ENCODE measurements at regions not wholly inside any gene's neighbourhood (a gene's known extent, or its start where the extent isn't known, plus 50 kb on each side); places are given as distances from the start of the nearest gene placed in this dataset.
"Not testable (repeated sequence)": the region's sequence is repeated elsewhere in the genome, so short reads cannot be mapped to it uniquely, and the experiment has no call there.

DNA sequence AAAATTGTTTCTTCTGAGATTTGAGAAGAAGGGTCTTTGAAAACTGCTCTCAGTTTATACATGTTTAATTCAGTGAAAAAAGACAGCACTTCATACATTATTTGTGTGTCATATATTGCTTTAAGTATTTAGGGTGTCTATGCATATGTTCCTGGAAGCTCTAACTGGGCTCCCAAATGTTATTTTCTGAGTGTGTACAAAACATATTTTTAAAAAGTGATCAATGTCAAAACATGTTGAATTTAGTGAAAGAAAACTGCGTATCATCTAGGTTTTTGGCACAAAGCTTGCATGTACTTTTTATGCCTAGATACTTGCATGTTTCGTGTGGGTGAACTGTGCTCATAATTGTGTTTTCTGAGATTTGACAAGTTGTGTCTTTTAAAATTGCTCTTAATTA lies 81.6 kb downstream of the ASCL4 start:
- H3K27ac Mint-ChIP-seq: no peak overlapping the region
- Histone ChIP-seq H3K4me1 (ENCODE audit: control insufficient read depth in 1 of 2, extremely low read depth in 1 of 2, insufficient read depth in 2 of 2, low read length in 2 of 2) (no peaks in the 10 kb centered on the region), H3K27me3 (replicated peaks in 1 of 2; ENCODE audit: control insufficient read depth in 2 of 2, extremely low read depth in 1 of 2, insufficient read depth in 2 of 2, low read length in 1 of 2) (peaks cover 5 to 9% of the 10 kb centered on the region in 2 experiments), H3K9me3 (no peaks in the 10 kb centered on the region), H3K27ac (ENCODE audit: low read length) (no peak overlapping the region), H3K4me3 (ENCODE audit: control insufficient read depth in 1 of 2, extremely low read depth in 1 of 2, low read length in 1 of 2) (no peak overlapping the region), H3K36me3 (ENCODE audit: control insufficient read depth in 2 of 2, extremely low read depth in 1 of 2, insufficient read depth in 1 of 2, low read length in 1 of 2) (no peaks in the 10 kb centered on the region)
- 72% methylated on average over 2 of the region's 2 CpGs for WGBS (ENCODE audit: insufficient coverage)
- H3K27me3 Mint-ChIP-seq: peaks cover 40 to 65% of the 10 kb centered on the region in 2 donors
- H3K4me3 Mint-ChIP-seq: no peak overlapping the region
- no peaks in the 10 kb centered on the region for H3K9me3 Mint-ChIP-seq
- DNase-seq (no peak), ATAC-seq (replicated peaks in 1 of 4) (no peak)
- H3K36me3 Mint-ChIP-seq: no peaks in the 10 kb centered on the region
- no peaks in the 10 kb centered on the region for H3K4me1 Mint-ChIP-seq
- POLR2A ChIA-PET: no interaction called here
- CTCF ChIA-PET: interaction anchor here in 1 of 2 donors (0.7 kb wide), 1 partner anchor 20 kb away, joined by 3 read pairs; no protein-coding TSS in a partner anchor

DNA sequence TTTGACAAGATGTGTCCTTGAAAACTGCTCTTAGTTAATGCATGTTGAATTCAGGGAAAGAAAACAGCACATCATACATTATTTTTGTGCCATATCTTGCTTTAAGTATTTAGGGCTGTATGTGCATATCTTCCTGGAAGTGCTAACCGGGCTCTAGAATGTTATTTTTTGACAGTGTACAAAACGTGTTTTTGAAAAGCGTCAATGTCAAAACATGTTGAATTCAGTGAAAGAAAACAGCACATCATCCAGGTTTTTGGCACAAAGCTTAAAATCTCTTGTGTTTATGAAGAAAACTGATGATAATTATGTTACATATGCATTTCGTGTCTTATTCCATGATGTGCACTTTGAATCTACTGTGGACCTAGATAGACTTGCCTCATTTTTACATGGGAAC lies 82.7 kb downstream of the ASCL4 start:
- no peak for DNase-seq
- no peaks in the 10 kb centered on the region for H3K36me3 ChIP-seq (ENCODE audit: control insufficient read depth in 2 of 2, extremely low read depth in 1 of 2, insufficient read depth in 1 of 2, low read length in 1 of 2)
- H3K27me3 ChIP-seq (replicated peaks in 1 of 2; ENCODE audit: control insufficient read depth in 2 of 2, extremely low read depth in 1 of 2, insufficient read depth in 2 of 2, low read length in 1 of 2): peaks cover 5 to 9% of the 10 kb centered on the region in 2 experiments
- no peak overlapping the region for H3K27ac ChIP-seq (ENCODE audit: low read length)
- H3K4me3 Mint-ChIP-seq: no peak overlapping the region
- H3K4me1 Mint-ChIP-seq: no peaks in the 10 kb centered on the region
- ChIA-PET CTCF (interaction anchor here in 1 of 2 donors (0.6 kb wide), 1 partner anchor 1312 kb away, joined by 3 read pairs; no protein-coding TSS in a partner anchor), POLR2A (interaction anchor here in 1 of 2 donors (0.6 kb wide), 1 partner anchor 185 kb away, joined by 4 read pairs; no protein-coding TSS in a partner anchor)
- peaks cover 43 to 69% of the 10 kb centered on the region in 2 donors for H3K27me3 Mint-ChIP-seq
- no peaks in the 10 kb centered on the region for H3K36me3 Mint-ChIP-seq
- no peaks in the 10 kb centered on the region for H3K9me3 ChIP-seq
- no peaks in the 10 kb centered on the region for H3K9me3 Mint-ChIP-seq
- no peaks in the 10 kb centered on the region for H3K4me1 ChIP-seq (ENCODE audit: control insufficient read depth in 1 of 2, extremely low read depth in 1 of 2, insufficient read depth in 2 of 2, low read length in 2 of 2)
- H3K4me3 ChIP-seq (ENCODE audit: control insufficient read depth in 1 of 2, extremely low read depth in 1 of 2, low read length in 1 of 2): no peak overlapping the region
- ATAC-seq (replicated peaks in 1 of 4): no peak
- WGBS (ENCODE audit: insufficient coverage): 94% methylated on average over 3 of the region's 4 CpGs
- H3K27ac Mint-ChIP-seq: no peak overlapping the region

GRCh38 chr12:107859367-107859766 lies 84.9 kb downstream of the ASCL4 start:
- H3K9me3 Mint-ChIP-seq: no peaks in the 10 kb centered on the region
- H3K27ac Mint-ChIP-seq: no peak overlapping the region
- Histone ChIP-seq H3K27me3 (replicated peaks in 1 of 2; ENCODE audit: control insufficient read depth in 2 of 2, extremely low read depth in 1 of 2, insufficient read depth in 2 of 2, low read length in 1 of 2) (peaks cover 8 to 9% of the 10 kb centered on the region in 2 experiments), H3K4me1 (ENCODE audit: control insufficient read depth in 1 of 2, extremely low read depth in 1 of 2, insufficient read depth in 2 of 2, low read length in 2 of 2) (no peaks in the 10 kb centered on the region), H3K4me3 (ENCODE audit: control insufficient read depth in 1 of 2, extremely low read depth in 1 of 2, low read length in 1 of 2) (no peak overlapping the region), H3K9me3 (no peaks in the 10 kb centered on the region), H3K27ac (ENCODE audit: low read length) (no peak overlapping the region), H3K36me3 (ENCODE audit: control insufficient read depth in 2 of 2, extremely low read depth in 1 of 2, insufficient read depth in 1 of 2, low read length in 1 of 2) (no peaks in the 10 kb centered on the region)
- H3K4me3 Mint-ChIP-seq: no peak overlapping the region
- peaks cover 62 to 79% of the 10 kb centered on the region in 2 donors for H3K27me3 Mint-ChIP-seq
- ATAC-seq (replicated peaks in 1 of 4) (no peak), DNase-seq (no peak)
- ChIA-PET POLR2A (no interaction called here), CTCF (no interaction called here)
- no peaks in the 10 kb centered on the region for H3K36me3 Mint-ChIP-seq
- WGBS (ENCODE audit: insufficient coverage): no CpG with 5 or more reads among the region's 2 CpGs
- H3K4me1 Mint-ChIP-seq: peaks cover 0 to 7% (median 2%) of the 10 kb centered on the region in 3 donors

DNA sequence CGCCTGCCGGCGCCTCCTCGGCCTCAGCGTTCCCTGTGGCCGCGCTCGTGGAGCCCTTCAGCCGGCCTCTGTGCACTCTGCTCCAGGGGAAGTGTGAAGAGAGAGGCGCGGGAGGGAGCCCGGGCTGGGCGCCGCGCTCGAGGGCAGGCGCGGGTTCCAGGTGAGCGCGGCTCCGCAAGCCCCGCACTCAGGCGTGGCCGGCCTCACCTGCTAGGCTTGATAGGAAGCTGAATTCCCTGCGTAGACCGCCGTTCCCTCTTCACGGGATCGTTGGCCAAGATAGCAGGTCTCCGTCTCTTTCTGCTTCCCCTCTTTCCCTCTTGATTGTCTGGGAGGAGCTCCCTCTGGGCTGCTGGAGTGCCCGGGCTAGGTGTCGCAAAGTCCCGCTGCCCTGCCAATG lies 89.7 kb downstream of the ASCL4 start:
- Histone ChIP-seq H3K4me3 (ENCODE audit: control insufficient read depth in 1 of 2, extremely low read depth in 1 of 2, low read length in 1 of 2) (no peak overlapping the region), H3K36me3 (ENCODE audit: control insufficient read depth in 2 of 2, extremely low read depth in 1 of 2, insufficient read depth in 1 of 2, low read length in 1 of 2) (no peaks in the 10 kb centered on the region), H3K4me1 (ENCODE audit: control insufficient read depth in 1 of 2, extremely low read depth in 1 of 2, insufficient read depth in 2 of 2, low read length in 2 of 2) (no peaks in the 10 kb centered on the region), H3K27me3 (replicated peaks in 1 of 2; ENCODE audit: control insufficient read depth in 2 of 2, extremely low read depth in 1 of 2, insufficient read depth in 2 of 2, low read length in 1 of 2) (peaks cover 0 to 9% of the 10 kb centered on the region in 2 experiments), H3K9me3 (no peaks in the 10 kb centered on the region), H3K27ac (ENCODE audit: low read length) (no peak overlapping the region)
- no peak for DNase-seq
- POLR2A ChIA-PET: no interaction called here
- no peaks in the 10 kb centered on the region for H3K9me3 Mint-ChIP-seq
- ATAC-seq (replicated peaks in 1 of 4): no peak
- H3K27ac Mint-ChIP-seq: no peak overlapping the region
- H3K27me3 Mint-ChIP-seq: peaks cover 56 to 60% of the 10 kb centered on the region in 2 donors
- H3K36me3 Mint-ChIP-seq: no peaks in the 10 kb centered on the region
- 34% methylated on average over 28 of the region's 33 CpGs for WGBS (ENCODE audit: insufficient coverage)
- CTCF ChIA-PET: no interaction called here
- H3K4me1 Mint-ChIP-seq: peaks cover 0 to 7% (median 2%) of the 10 kb centered on the region in 3 donors
- H3K4me3 Mint-ChIP-seq: no peak overlapping the region

DNA sequence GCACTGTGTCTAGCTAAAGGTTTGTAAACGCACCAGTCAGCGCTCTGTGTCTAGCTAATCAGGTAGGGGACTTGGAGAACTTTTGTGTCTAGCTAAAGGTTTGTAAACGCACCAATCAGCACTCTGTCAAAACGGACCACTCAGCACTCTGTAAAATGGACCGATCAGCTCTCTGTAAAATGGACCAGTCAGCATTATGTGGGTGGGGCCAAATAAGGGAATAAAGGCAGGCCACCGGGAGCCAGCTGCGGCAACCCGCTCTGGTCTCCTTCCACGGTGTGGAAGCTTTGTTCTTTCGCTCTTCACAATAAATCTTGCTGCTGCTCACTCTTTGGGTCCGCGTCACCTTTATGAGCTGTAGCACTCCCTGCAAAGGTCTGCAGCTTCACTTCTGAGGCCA lies 90.2 kb downstream of the ASCL4 start:
- H3K9me3 ChIP-seq; H3K9me3 Mint-ChIP-seq; H3K4me3 Mint-ChIP-seq; H3K36me3 ChIP-seq (ENCODE audit: control insufficient read depth in 2 of 2, extremely low read depth in 1 of 2, insufficient read depth in 1 of 2, low read length in 1 of 2); H3K4me1 Mint-ChIP-seq; POLR2A ChIA-PET; H3K4me3 ChIP-seq (ENCODE audit: control insufficient read depth in 1 of 2, extremely low read depth in 1 of 2, low read length in 1 of 2); H3K27ac Mint-ChIP-seq; H3K27ac ChIP-seq (ENCODE audit: low read length); CTCF ChIA-PET; ATAC-seq (replicated peaks in 1 of 4); H3K36me3 Mint-ChIP-seq; H3K4me1 ChIP-seq (ENCODE audit: control insufficient read depth in 1 of 2, extremely low read depth in 1 of 2, insufficient read depth in 2 of 2, low read length in 2 of 2); DNase-seq: not testable (repeated sequence)
- peaks cover 0 to 13% of the 10 kb centered on the region in 2 experiments for H3K27me3 ChIP-seq (replicated peaks in 1 of 2; ENCODE audit: control insufficient read depth in 2 of 2, extremely low read depth in 1 of 2, insufficient read depth in 2 of 2, low read length in 1 of 2)
- WGBS (ENCODE audit: insufficient coverage): 86% methylated on average over 8 of the region's 12 CpGs
- H3K27me3 Mint-ChIP-seq: peaks cover 57 to 62% of the 10 kb centered on the region in 2 donors

DNA sequence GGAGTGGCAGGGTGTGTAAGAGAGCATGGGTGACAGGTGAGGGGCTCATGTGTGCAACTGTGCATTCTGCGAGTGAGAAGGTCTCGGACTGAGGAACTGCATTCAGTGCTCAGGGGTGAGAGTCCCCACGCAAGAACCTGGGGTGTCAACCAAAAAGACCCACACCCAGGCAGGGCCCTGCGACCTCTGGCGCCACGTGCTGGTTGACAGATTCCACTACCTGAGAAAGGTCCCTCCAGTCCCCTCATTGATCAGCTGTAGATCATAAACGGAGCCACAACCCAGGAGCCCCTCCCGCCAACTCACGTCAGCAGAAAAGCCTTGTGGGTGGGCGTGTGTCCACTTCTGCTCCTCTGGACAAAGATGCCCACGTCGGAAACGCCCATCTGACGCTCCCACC lies 98.7 kb downstream of the ASCL4 start:
- Mint-ChIP-seq H3K9me3 (no peaks in the 10 kb centered on the region), H3K27ac (no peak overlapping the region), H3K36me3 (no peaks in the 10 kb centered on the region), H3K4me1 (no peaks in the 10 kb centered on the region), H3K4me3 (no peak overlapping the region), H3K27me3 (peaks cover 13 to 29% of the 10 kb centered on the region in 2 donors)
- no peak overlapping the region for H3K4me3 ChIP-seq (ENCODE audit: control insufficient read depth in 1 of 2, extremely low read depth in 1 of 2, low read length in 1 of 2)
- no peaks in the 10 kb centered on the region for H3K36me3 ChIP-seq (ENCODE audit: control insufficient read depth in 2 of 2, extremely low read depth in 1 of 2, insufficient read depth in 1 of 2, low read length in 1 of 2)
- no peaks in the 10 kb centered on the region for H3K9me3 ChIP-seq
- 32% methylated on average over 4 of the region's 14 CpGs for WGBS (ENCODE audit: insufficient coverage)
- ChIA-PET CTCF (no interaction called here), POLR2A (no interaction called here)
- no peaks in the 10 kb centered on the region for H3K4me1 ChIP-seq (ENCODE audit: control insufficient read depth in 1 of 2, extremely low read depth in 1 of 2, insufficient read depth in 2 of 2, low read length in 2 of 2)
- no peak for ATAC-seq (replicated peaks in 1 of 4)
- no peak overlapping the region for H3K27ac ChIP-seq (ENCODE audit: low read length)
- no peak for DNase-seq
- peaks cover 6 to 22% of the 10 kb centered on the region in 2 experiments for H3K27me3 ChIP-seq (replicated peaks in 1 of 2; ENCODE audit: control insufficient read depth in 2 of 2, extremely low read depth in 1 of 2, insufficient read depth in 2 of 2, low read length in 1 of 2)

- H3K9me3 ChIP-seq: no peaks in the 10 kb centered on the region
- DNase-seq (no peak), ATAC-seq (replicated peaks in 1 of 4) (no peak)
- no peaks in the 10 kb centered on the region for H3K36me3 ChIP-seq (ENCODE audit: control insufficient read depth in 2 of 2, extremely low read depth in 1 of 2, insufficient read depth in 1 of 2, low read length in 1 of 2)
- no peak overlapping the region for H3K27ac ChIP-seq (ENCODE audit: low read length)
- CTCF ChIA-PET: interaction anchor here in 1 of 2 donors (0.8 kb wide), 1 partner anchor 20 kb away, joined by 3 read pairs; no protein-coding TSS in a partner anchor
- Mint-ChIP-seq H3K27me3 (peaks cover 9 to 25% of the 10 kb centered on the region in 2 donors), H3K4me3 (no peak overlapping the region), H3K9me3 (no peaks in the 10 kb centered on the region), H3K27ac (no peak overlapping the region), H3K4me1 (no peaks in the 10 kb centered on the region), H3K36me3 (no peaks in the 10 kb centered on the region)
- POLR2A ChIA-PET: no interaction called here
- WGBS (ENCODE audit: insufficient coverage): 66% methylated on average over 4 of the region's 7 CpGs
- no peak overlapping the region for H3K4me3 ChIP-seq (ENCODE audit: control insufficient read depth in 1 of 2, extremely low read depth in 1 of 2, low read length in 1 of 2)
- peaks cover 3 to 19% of the 10 kb centered on the region in 2 experiments for H3K27me3 ChIP-seq (replicated peaks in 1 of 2; ENCODE audit: control insufficient read depth in 2 of 2, extremely low read depth in 1 of 2, insufficient read depth in 2 of 2, low read length in 1 of 2)
- H3K4me1 ChIP-seq (ENCODE audit: control insufficient read depth in 1 of 2, extremely low read depth in 1 of 2, insufficient read depth in 2 of 2, low read length in 2 of 2): no peaks in the 10 kb centered on the region
Observed at GRCh38 chr12:107875786-107876185, 101.3 kb downstream of the ASCL4 start.

Measured in T-cell (primary cell).